NCI-H146 (cell line): ENCODE measurements at regions not wholly inside any gene's neighbourhood (a gene's known extent, or its start where the extent isn't known, plus 50 kb on each side); places are given as distances from the start of the nearest gene placed in this dataset.
"Not testable (repeated sequence)": the region's sequence is repeated elsewhere in the genome, so short reads cannot be mapped to it uniquely, and the experiment has no call there.

Source experiments
- DNase-seq: peaks from one replicate; lab custom pipeline; 2025; lab: John Stamatoyannopoulos, UW

DNA sequence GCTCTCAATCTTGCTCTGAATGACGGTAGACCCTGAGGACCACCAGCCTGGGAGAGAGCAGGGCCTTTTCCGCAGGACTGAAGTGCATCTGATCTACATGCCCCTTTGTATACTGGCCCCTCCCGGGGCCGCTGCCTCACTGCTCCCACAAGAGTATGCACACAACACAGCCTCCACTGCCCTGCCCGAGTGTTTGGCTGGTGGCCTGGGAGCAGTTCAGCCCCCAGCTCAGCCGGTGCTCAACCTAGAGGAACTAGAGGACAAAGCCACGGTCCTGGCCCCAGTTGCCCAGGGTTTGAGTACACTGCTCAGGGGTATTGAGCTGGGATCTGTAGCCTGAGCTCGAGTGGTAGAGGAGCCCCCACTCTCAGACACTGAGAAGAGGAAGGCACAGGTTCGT, 118.9 kb upstream of the CAB39 start:
- no peak for DNase-seq

GRCh38 chr2:230594286-230594840, 118.3 kb upstream of the CAB39 start:
- DNase-seq, result no peak

DNA sequence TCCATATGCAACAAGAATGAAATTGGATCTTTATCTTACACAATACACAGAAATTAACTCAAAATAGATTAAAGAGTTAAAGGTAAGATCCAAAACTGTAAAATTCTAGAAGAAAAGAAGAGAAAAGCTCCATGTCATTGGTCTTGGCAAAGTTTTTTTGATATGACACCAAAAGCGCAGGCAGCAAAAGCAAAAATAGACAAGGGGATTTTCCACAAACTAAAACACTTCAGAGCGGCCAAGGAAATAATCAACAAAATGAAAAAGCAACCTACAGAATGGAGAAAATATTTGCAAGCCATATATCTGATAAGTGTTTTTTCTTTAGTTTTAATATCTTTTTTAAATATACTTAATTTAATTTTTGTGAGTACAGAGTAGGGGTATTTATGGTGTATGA, 112.8 kb upstream of the CAB39 start:
- DNase-seq, result no peak

DNA sequence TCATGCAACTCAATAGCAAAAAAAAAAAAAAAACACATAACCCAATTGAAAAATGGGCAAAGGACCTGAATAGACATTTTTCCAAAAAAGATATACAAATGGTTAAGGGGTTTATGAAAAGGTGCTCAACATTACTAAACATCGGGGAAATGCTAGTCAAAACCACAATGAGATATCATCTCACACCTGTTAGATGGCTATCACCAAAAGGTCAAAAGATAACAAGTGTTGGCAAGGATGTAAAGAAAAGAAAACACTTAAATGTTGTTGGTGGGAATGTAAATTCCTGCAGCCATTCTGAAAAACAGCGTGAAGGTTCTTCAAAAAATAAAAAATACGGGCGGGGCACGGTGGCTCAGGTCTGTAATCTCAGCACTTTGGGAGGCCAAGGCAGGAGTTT, 112.4 kb upstream of the CAB39 start:
- no peak for DNase-seq

DNA sequence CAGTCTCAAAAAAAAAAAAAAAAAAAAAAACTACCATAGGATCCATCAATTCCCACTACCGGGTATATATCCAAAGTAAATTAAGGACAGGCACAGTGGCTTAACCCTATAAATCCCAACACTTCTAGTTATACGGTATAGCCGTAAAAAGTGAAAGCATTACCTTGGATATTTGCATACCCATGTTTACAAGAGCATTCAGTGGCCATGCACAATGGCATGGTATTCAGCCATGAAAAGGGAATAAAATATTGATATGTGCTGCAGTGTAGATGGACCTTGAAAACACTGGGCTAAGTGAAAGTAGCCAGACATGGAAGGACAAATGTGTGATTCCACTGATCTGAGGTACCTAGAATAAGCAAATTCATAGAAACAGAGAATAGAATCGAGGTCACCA, 111.8 kb upstream of the CAB39 start:
- DNase-seq, result no peak

- no peak for DNase-seq
Observed at GRCh38 chr2:230601510-230601909, 111.1 kb upstream of the CAB39 start.

- DNase-seq, result no peak
Observed at GRCh38 chr2:230602562-230603230, 109.9 kb upstream of the CAB39 start.

DNA sequence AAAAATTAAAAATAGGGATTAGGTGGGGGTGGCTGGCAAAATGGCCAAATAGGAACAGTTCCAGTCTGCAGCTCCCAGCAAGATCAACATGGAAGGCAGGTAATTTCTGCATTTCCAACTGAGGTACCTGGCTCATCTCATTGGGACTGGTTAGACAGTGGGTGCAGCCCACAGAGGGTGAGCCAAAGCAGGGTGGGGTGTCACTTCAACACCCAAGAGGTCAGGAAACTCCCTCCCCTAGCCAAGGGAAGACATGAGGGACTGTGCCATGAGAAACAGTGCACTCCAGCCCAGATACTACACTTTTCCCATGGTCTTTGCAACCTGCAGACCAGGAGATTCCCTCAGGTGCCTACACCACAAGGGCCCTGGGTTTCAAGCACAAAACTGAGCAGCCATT, 109.3 kb upstream of the CAB39 start:
- not testable (repeated sequence) for DNase-seq

DNA sequence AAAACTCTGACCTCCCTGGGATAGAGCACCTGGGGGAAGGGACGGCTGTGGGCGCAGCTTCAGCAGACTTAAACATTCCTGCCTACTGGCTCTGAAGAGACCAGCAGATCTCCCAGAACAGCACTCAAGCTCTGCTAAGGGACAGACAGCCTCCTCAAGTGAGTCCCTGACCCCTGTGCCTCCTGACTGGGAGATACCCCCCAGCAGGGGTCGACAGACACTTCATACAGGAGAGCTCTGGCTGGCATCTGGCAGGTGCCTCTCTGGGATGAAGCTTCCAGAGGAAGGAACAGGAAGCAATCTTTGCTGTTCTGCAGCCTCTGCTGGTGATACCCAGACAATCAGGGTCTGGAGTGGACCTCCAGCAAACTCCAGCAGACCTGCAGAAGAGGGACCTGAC, 108.5 kb upstream of the CAB39 start:
- not testable (repeated sequence) for DNase-seq

DNA sequence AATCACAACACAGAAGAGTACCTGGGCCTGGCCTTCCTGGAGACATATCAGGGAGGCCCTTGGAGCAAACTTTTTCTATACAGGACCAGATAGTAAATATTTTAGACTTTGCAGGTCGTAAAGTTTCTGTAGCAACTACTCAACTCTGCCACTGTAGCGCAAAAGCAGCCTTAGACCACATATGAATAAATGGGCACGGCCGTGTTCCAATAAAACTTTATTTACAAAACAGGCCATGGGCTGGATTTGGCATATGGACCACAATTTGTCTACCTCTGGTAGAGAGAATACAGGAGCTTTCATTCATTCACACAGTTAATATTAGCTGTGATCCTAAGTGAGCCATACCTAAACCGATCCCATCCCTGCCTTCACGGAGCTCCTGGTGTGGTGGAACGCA, 98.6 kb upstream of the CAB39 start:
- DNase-seq, result no peak

GRCh38 chr2:230614913-230615332, 97.7 kb upstream of the CAB39 start:
- DNase-seq, result no peak

DNA sequence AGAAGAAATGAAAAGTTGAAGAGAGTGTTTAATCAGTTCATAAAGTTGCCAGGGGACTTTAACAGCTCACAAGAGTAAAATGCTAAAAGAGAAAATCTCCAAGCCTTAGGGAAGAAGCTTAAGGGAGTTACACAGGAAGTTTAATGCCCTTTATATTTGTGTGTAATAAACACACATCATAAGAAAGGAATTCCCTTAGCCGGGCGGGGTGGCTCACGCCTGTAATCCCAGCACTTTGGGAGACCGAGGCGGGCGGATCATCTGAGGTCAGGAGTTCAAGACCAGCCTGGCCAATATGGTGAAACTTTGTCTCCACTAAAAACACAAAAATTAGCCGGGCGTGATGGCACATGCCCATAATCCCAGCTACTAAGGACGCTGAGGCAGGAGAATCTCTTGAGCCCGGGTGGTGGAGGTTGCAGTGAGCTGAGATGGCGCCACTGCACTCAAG, 95.4 kb upstream of the CAB39 start:
- DNase-seq, result not testable (repeated sequence)

DNA sequence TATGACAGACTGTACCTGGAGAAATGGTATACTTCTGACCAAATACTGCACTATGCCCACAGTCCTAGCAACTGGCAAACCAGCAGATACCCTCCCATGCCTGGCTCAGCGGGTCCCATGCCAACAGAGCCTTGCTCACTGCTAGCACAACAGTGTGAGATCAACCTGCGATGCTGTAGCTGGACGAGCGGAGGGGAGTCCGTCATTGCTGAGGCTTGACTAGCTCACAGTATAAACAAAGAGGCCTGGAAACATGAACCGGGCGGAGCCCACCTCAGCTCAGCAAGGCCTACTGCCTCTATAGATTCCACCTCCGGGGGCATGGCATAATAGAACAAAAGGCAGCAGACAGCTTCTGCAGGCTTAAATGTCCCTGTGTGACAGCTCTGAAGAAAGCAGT, 93.2 kb upstream of the CAB39 start:
- DNase-seq, result no peak

DNA sequence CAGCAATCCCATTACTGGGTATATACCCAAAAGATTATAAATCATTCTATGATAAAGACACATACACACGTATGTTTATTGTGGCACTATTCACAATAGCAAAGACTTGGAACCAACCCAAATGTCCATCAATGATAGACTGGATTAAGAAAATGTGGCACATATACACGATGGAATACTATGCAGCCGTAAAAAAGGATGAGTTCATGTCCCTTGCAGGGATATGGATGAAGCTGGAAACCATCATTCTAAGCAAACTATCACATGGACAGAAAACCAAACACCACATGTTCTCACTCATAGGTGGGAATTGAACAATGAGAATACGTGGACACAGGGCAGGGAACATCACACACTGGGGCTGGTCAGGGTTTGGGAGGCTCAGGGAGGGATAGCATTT, 87.4 kb upstream of the CAB39 start:
- DNase-seq, result not testable (repeated sequence)

DNA sequence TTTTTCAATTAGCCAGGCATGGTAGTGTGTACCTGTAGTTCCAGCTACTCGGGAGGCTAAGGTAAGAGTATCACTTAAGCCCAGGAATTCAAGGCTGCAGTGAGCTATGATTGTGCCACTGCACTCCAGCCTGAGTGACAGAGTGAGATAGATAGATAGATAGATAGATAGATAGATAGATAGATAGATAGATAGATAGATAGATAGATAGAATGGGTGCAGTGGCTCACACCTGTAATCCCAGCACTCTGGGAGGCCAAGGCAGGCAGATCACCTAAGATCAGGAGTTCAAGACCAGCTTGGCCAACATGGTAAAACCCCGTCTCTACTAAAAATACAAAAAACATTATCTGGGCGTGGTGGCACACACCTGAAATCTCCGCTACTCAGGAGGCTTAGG, 85.6 kb upstream of the CAB39 start:
- not testable (repeated sequence) for DNase-seq

DNA sequence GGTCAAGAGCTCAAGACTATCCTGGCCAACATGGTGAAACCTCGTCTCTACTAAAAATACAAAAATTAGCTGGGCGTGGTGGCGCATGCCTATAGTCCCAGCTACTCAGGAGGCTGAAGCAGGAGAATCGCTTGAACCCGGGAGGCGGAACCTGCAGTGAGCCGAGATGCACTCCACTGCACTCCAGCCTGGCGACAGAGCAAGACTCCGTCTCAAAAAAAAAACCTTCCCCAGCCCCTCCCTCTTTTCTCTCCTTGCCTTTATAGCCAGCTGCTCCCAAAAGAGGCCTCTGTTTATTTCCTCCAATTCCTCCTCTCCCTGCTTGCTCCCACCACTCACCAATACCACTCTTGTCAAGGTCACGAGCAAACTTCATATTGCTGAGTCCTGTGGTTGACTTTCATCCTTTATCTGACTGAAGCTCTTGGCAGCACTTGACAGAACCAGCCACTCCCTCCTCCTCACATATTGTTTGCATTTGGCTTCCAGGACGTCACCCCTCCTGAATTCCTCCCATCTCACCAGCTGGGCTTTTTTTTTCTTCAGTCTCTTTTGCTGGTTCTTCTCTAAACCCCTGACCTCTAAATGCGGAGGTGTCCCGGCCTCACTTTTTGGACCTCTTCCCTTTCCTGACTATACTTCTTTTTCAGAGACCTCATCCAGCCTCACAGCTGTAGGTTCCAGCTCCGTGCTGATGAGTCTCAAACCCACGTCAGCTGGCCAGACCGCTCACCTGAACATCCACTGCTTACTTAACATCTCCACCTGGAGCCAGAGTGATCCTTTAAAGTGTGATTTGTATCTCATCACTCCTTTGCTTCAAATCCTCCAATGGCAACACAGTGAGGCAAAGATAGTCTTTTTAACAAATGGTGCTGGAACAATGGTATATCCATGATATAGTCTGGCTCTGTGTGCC, 84.6 kb upstream of the CAB39 start:
- no peak for DNase-seq

- no peak for DNase-seq
Observed at GRCh38 chr2:230631470-230631869, 81.2 kb upstream of the CAB39 start.

GRCh38 chr2:230634146-230634545, 78.5 kb upstream of the CAB39 start:
- no peak for DNase-seq

- DNase-seq, result not testable (repeated sequence)
Observed at GRCh38 chr2:230634721-230635313, 77.8 kb upstream of the CAB39 start.

GRCh38 chr2:230636684-230637271, 75.9 kb upstream of the CAB39 start:
- DNase-seq, result no peak

- not testable (repeated sequence) for DNase-seq
Observed at GRCh38 chr2:230637486-230637885, 75.2 kb upstream of the CAB39 start.

GRCh38 chr2:230640540-230641011, 72.1 kb upstream of the CAB39 start:
- no peak for DNase-seq
